Testis (tissue), 2 donors: ENCODE measurements at regions not wholly inside any gene's neighbourhood (a gene's known extent, or its start where the extent isn't known, plus 50 kb on each side); places are given as distances from the start of the nearest gene placed in this dataset.

Source experiments
- DNase-seq: peaks from one replicate; pipeline ENCODE4 v3.0.0-alpha.2; 2019
- H3K27ac ChIP-seq, 2 donors: fragments of 200-600 bp; sonication (generic); one replicate each; pipeline ENCODE4 v1.5.1; 2019
- H3K27me3 ChIP-seq: fragments of 200-600 bp; sonication (generic); one replicate; pipeline ENCODE4 v1.5.1; 2019
- H3K36me3 ChIP-seq: fragments of 200-600 bp; sonication (generic); one replicate; pipeline ENCODE4 v1.5.1; 2017; ENCODE audit warnings: low read depth; ENCODE audit errors: missing control alignments
- H3K4me1 ChIP-seq: fragments of 200-600 bp; sonication (generic); one replicate; pipeline ENCODE4 v1.5.1; 2019
- H3K4me3 ChIP-seq, 2 donors: fragments of 200-600 bp; sonication (generic); one replicate each; pipeline ENCODE4 v1.5.1; 2017 to 2019
- H3K9me3 ChIP-seq: fragments of 200-600 bp; sonication (generic); one replicate; pipeline ENCODE4 v1.5.1; 2017
- CTCF ChIP-seq, 3 experiments: fragments of 450-650 bp in 2 of 3; fragments of 200-600 bp in 1 of 3; sonication (generic) in 1 of 3; IDR thresholded peaks; one replicate each; pipeline ENCODE4 v1.5.1; 2016 to 2019; ENCODE audit warnings: antibody characterized with exemption in 3 of 3, mild to moderate bottlenecking in 2 of 3, moderate library complexity in 1 of 3
- POLR2A ChIP-seq: fragments of 450-650 bp; IDR thresholded peaks from one replicate; pipeline ENCODE4 v1.6.1; 2017; ENCODE audit warnings: antibody characterized with exemption, mild to moderate bottlenecking, moderate library complexity
- WGBS, 2 donors: methylation state at CpG; one replicate each; pipeline ENCODE4 v1.1.5; 2018; 5-methylcytosine and 5-hydroxymethylcytosine counted together
- intact Hi-C: fragments of 100-400 bp; cut with DNase I; formaldehyde crosslinking; loops from one replicate; pipeline ENCODE4 v1.15.1; 2023; ENCODE audit warnings: low total_unique reads

- TF ChIP-seq POLR2A (no peak), CTCF (IDR thresholded peaks at IDR 0.05) (no peak)
- no peaks in the 10 kb centered on the region for H3K4me1 ChIP-seq
- H3K27ac ChIP-seq = no peak overlapping the region
Measured at GRCh38 chr4:23034731-23035130, 342.0 kb downstream of the GBA3 start.

GRCh38 chr4:23033796-23034195 lies 341.1 kb downstream of the GBA3 start:
- intact Hi-C loops = no loop called here
- Histone ChIP-seq H3K9me3 (no peaks in the 10 kb centered on the region), H3K4me1 (no peaks in the 10 kb centered on the region), H3K27ac (no peak overlapping the region), H3K27me3 (no peaks in the 10 kb centered on the region), H3K4me3 (no peak overlapping the region), H3K36me3 (no peaks in the 10 kb centered on the region)
- TF ChIP-seq CTCF (IDR thresholded peaks at IDR 0.05) (no peak), POLR2A (no peak)
- WGBS, 2 donors = 66 to 79% methylated on average over 2 of the region's 2 CpGs
- DNase-seq = no peak

More at GRCh38 chr4:23034731-23035130, 342.0 kb downstream of the GBA3 start:
- Histone ChIP-seq H3K4me3 (no peak overlapping the region), H3K36me3 (no peaks in the 10 kb centered on the region), H3K27me3 (no peaks in the 10 kb centered on the region), H3K9me3 (no peaks in the 10 kb centered on the region)
- DNase-seq = no peak
- intact Hi-C loops = no loop called here

GRCh38 chr4:23028875-23029274 lies 336.1 kb downstream of the GBA3 start:
- Histone ChIP-seq H3K9me3 (no peaks in the 10 kb centered on the region), H3K27ac (no peak overlapping the region), H3K27me3 (no peaks in the 10 kb centered on the region), H3K36me3 (no peaks in the 10 kb centered on the region), H3K4me1 (no peaks in the 10 kb centered on the region), H3K4me3 (no peak overlapping the region)
- intact Hi-C loops = no loop called here
- WGBS, 2 donors = 85 to 92% methylated on average over 3 of the region's 3 CpGs
- TF ChIP-seq POLR2A = no peak
- TF ChIP-seq CTCF (IDR thresholded peaks at IDR 0.05) = no peak
- DNase-seq = no peak

GRCh38 chr4:23023666-23024065 lies 330.9 kb downstream of the GBA3 start:
- H3K36me3 ChIP-seq = no peaks in the 10 kb centered on the region
- 43 to 48% methylated on average over 1 of the region's 1 CpG for WGBS, 2 donors
- intact Hi-C loops = no loop called here

More at GRCh38 chr4:23023666-23024065, 330.9 kb downstream of the GBA3 start:
- Histone ChIP-seq H3K4me1 (no peaks in the 10 kb centered on the region), H3K9me3 (no peaks in the 10 kb centered on the region), H3K27ac (no peak overlapping the region), H3K4me3 (no peak overlapping the region), H3K27me3 (no peaks in the 10 kb centered on the region)
- no peak for DNase-seq
- TF ChIP-seq CTCF (IDR thresholded peaks at IDR 0.05) (no peak), POLR2A (no peak)
